ENCODE measurements at regions not wholly inside any gene's neighbourhood (a gene's known extent, or its start where the extent isn't known, plus 50 kb on each side); places are given as distances from the start of the nearest gene placed in this dataset.

DNA sequence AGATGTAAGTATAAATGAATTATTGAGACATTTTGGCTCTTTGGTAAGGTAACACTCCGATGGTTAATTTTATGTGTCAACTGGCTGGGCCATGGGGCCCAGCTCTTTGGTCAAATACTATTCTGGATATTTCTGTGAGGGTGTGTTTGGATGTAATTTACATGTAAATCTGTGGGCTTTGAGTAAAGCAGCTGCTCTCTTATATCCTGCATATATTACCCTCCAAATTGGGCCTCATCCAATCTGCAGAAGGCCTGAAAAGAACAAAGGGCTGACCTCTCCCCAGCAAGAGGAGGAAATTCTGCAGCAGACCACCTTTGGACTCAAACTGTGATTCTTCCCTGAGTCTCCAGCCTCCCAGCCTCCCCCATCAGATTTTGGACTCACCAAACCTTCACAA is 464.1 kb downstream of the PLCL1 start:
- TF ChIP-seq, protein P1, sequence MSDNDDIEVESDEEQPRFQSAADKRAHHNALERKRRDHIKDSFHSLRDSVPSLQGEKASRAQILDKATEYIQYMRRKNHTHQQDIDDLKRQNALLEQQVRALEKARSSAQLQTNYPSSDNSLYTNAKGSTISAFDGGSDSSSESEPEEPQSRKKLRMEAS (IDR thresholded peaks at IDR 0.05): no peak
- TF ChIP-seq, protein P2, sequence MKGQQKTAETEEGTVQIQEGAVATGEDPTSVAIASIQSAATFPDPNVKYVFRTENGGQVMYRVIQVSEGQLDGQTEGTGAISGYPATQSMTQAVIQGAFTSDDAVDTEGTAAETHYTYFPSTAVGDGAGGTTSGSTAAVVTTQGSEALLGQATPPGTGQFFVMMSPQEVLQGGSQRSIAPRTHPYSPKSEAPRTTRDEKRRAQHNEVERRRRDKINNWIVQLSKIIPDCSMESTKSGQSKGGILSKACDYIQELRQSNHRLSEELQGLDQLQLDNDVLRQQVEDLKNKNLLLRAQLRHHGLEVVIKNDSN (IDR thresholded peaks at IDR 0.05): no peak
- no peak for TF ChIP-seq EP300 (IDR thresholded peaks at IDR 0.05; ENCODE audit: borderline replicate concordance)
- TF ChIP-seq CREB1 (IDR thresholded peaks at IDR 0.05; ENCODE audit: low read depth): no peak
- no peak for TF ChIP-seq EGR1 (IDR thresholded peaks at IDR 0.05)
- TF ChIP-seq YY1 (IDR thresholded peaks at IDR 0.05; ENCODE audit: low read depth): no peak
- no peak for TF ChIP-seq REST (IDR thresholded peaks at IDR 0.05; ENCODE audit: low read depth)
- no peak for TF ChIP-seq FOXM1 (IDR thresholded peaks at IDR 0.05; ENCODE audit: borderline replicate concordance, low read depth)
- TF ChIP-seq RAD21 (IDR thresholded peaks at IDR 0.05; ENCODE audit: low read depth): no peak
- TF ChIP-seq TCF12 (IDR thresholded peaks at IDR 0.05; ENCODE audit: low read depth): no peak
- TF ChIP-seq ZBTB7A (IDR thresholded peaks at IDR 0.05; ENCODE audit: low read depth): no peak
- TF ChIP-seq CEBPB (IDR thresholded peaks at IDR 0.05): no peak
- no peak for TF ChIP-seq TAF1 (IDR thresholded peaks at IDR 0.05; ENCODE audit: low read depth)

All from Ishikawa (cell line).